ENCODE measurements at regions not wholly inside any gene's neighbourhood (a gene's known extent, or its start where the extent isn't known, plus 50 kb on each side); places are given as distances from the start of the nearest gene placed in this dataset.

DNA sequence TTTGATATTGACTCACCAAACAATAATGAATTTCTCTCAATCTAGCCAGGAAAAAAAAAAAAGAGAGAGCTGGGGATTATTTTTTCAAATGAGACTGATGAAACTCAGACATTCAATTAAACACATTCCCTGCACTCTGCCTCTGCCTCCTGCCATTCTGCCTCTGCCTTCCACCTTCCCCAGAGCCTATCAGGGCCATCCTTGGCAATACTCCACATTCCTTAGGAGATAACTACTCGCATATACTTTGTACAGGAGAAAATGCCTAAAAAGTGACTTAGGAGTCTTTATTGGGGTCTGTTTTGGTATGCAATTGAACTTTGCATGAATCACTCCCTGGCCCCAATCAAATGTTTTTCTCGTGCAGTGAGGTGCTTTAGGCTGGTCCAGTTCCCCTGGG lies 246.6 kb upstream of the PLET1 start:
- no peaks in the 10 kb centered on the region for H3K79me2 ChIP-seq (ENCODE audit: control insufficient read depth in 1 of 2, insufficient read depth in 2 of 2, low read length in 2 of 2)
- H2AK5ac ChIP-seq (ENCODE audit: low read depth, low read length): no peak overlapping the region
- no peak overlapping the region for H2BK15ac ChIP-seq (ENCODE audit: low read length)
- H3K23ac ChIP-seq (ENCODE audit: insufficient read length): no peak overlapping the region
- no peak for TF ChIP-seq USF2 (IDR thresholded peaks at IDR 0.05; ENCODE audit: low read length)
- no peak overlapping the region for H4K91ac ChIP-seq (replicated peaks; ENCODE audit: insufficient read length, low read length)
- ChIA-PET CTCF (ENCODE audit: partially characterized antibody) (interaction anchor here (1.2 to 1.6 kb wide), 3 partner anchors 15 to 53 kb away, joined by 3 to 5 read pairs (median 4); no protein-coding TSS in a partner anchor), POLR2A (ENCODE audit: partially characterized antibody) (no interaction called here)
- no peak overlapping the region for H2BK12ac ChIP-seq (ENCODE audit: low read depth, low read length)
- no peak overlapping the region for H3K18ac ChIP-seq (ENCODE audit: extremely low read depth, low read length)
- no peak overlapping the region for H3K14ac ChIP-seq (ENCODE audit: insufficient read length)
- H2BK20ac ChIP-seq (ENCODE audit: low read length): no peak overlapping the region
- no peaks in the 10 kb centered on the region for H3K23me2 ChIP-seq (ENCODE audit: low read depth, low read length)
- no peak overlapping the region for H3K56ac ChIP-seq (replicated peaks; ENCODE audit: insufficient read length, low read depth, low read length)
- no peak overlapping the region for H4K8ac ChIP-seq (ENCODE audit: extremely low read depth, insufficient read depth, low read length)
- DNase-seq (ENCODE audit: low read depth in 1 of 2, low spot score in 2 of 2): no peak
- WGBS, 2 experiments (ENCODE audit: extremely low coverage in 1 of 2, insufficient coverage in 1 of 2, insufficient read length in 1 of 2, insufficient replicate concordance in 2 of 2, low coverage in 1 of 2, low lambda C conversion rate in 2 of 2, missing lambda C conversion rate in 1 of 2): 86% methylated on average over 2 of the region's 2 CpGs; no CpG with 5 or more reads in 1 of the 2 experiments
- no peak overlapping the region for H4K5ac ChIP-seq (ENCODE audit: insufficient read length, low read depth, low read length)
- no peaks in the 10 kb centered on the region for H3K27me3 ChIP-seq (replicated peaks in 1 of 4; ENCODE audit: control insufficient read depth in 3 of 4, extremely low read depth in 1 of 4, insufficient read depth in 3 of 4, low read length in 3 of 4)
- no peak for FAIRE-seq
- H2BK5ac ChIP-seq (ENCODE audit: low read depth, low read length): no peak overlapping the region
- no peaks in the 10 kb centered on the region for H4K20me1 ChIP-seq (replicated peaks in 1 of 2; ENCODE audit: control insufficient read depth in 1 of 2, insufficient read depth in 2 of 2, low read length in 2 of 2)
- H3K4me1 ChIP-seq (replicated peaks in 1 of 4; ENCODE audit: control insufficient read depth in 3 of 4, insufficient read depth in 4 of 4, low read length in 3 of 4): no peaks in the 10 kb centered on the region; a peak in 1 of 7 replicates
- H3K4me2 ChIP-seq (ENCODE audit: insufficient read depth in 1 of 2, low read depth in 2 of 2, low read length in 2 of 2): no peak overlapping the region
- no peak overlapping the region for H2BK120ac ChIP-seq (replicated peaks; ENCODE audit: low read depth, low read length)
- no peak overlapping the region for H2AFZ ChIP-seq (ENCODE audit: low read length)
- no peak overlapping the region for H3K4ac ChIP-seq (replicated peaks; ENCODE audit: insufficient read length, low read depth, low read length)
- H3K27ac ChIP-seq (ENCODE audit: low read depth, low read length): no peak overlapping the region
- H3K9me3 ChIP-seq (ENCODE audit: insufficient read depth in 2 of 2, low read depth in 1 of 2, low read length in 1 of 2): no peaks in the 10 kb centered on the region
- H3K4me3 ChIP-seq (ENCODE audit: extremely low read depth in 1 of 4, insufficient read depth in 2 of 4, low read depth in 3 of 4, low read length in 4 of 4): no peak overlapping the region
- H3K79me1 ChIP-seq (ENCODE audit: low read depth, low read length): no peaks in the 10 kb centered on the region
- no peak overlapping the region for H3K9ac ChIP-seq (replicated peaks in 1 of 4; ENCODE audit: extremely low read depth in 1 of 4, low read depth in 3 of 4, low read length in 3 of 4)
- no peaks in the 10 kb centered on the region for H3K36me3 ChIP-seq (ENCODE audit: control insufficient read depth in 2 of 4, insufficient read depth in 4 of 4, low read length in 3 of 4)

Measured in H1 (cell line).